GM23338 (cell line): ENCODE measurements at regions not wholly inside any gene's neighbourhood (a gene's known extent, or its start where the extent isn't known, plus 50 kb on each side); places are given as distances from the start of the nearest gene placed in this dataset.

Experiments
- ATAC-seq: fragments of 200-7000 bp; cut with Tn5 transposase; 3 replicates; pipeline ENCODE4 v1.9.1; 2020
- DNase-seq: peaks from one replicate; pipeline ENCODE4 v3.0.0-alpha.2; 2015; ENCODE audit warnings: low spot score
- H2AFZ ChIP-seq: fragments of 200-600 bp; sonication (generic); 2 replicates; pipeline ENCODE4 v1.8.0; 2016; ENCODE audit warnings: antibody characterized with exemption, mild to moderate bottlenecking, moderate library complexity
- H3F3A ChIP-seq: fragments of 200-600 bp; sonication (generic); replicated peaks from 2 replicates; pipeline ENCODE4 v1.8.0; 2017; ENCODE audit warnings: antibody characterized with exemption, mixed run types, low read depth
- H3K27ac ChIP-seq: fragments of 200-600 bp; sonication (generic); 2 replicates; pipeline ENCODE4 v1.6.1; 2016; ENCODE audit warnings: low read depth
- H3K27me3 ChIP-seq: fragments of 200-600 bp; sonication (generic); 2 replicates; pipeline ENCODE4 v1.8.0; 2016; ENCODE audit warnings: mild to moderate bottlenecking, mixed run types, moderate library complexity; ENCODE audit not compliant: insufficient read depth
- H3K36me3 ChIP-seq: fragments of 200-600 bp; sonication (generic); 2 replicates; pipeline ENCODE4 v1.8.0; 2016; ENCODE audit warnings: mild to moderate bottlenecking; ENCODE audit not compliant: insufficient read depth
- H3K4me1 ChIP-seq: fragments of 200-600 bp; sonication (generic); 2 replicates; pipeline ENCODE4 v1.8.0; 2016; ENCODE audit warnings: mild to moderate bottlenecking, moderate library complexity; ENCODE audit not compliant: insufficient read depth
- H3K4me2 ChIP-seq: fragments of 200-600 bp; sonication (generic); 2 replicates; pipeline ENCODE4 v1.7.1; 2017; ENCODE audit warnings: mixed run types
- H3K4me3 ChIP-seq: fragments of 200-600 bp; sonication (generic); 2 replicates; pipeline ENCODE4 v1.6.1; 2016; ENCODE audit warnings: mixed run types
- H3K79me2 ChIP-seq: fragments of 200-600 bp; sonication (generic); replicated peaks from 2 replicates; pipeline ENCODE4 v1.8.0; 2017; ENCODE audit warnings: mild to moderate bottlenecking; ENCODE audit not compliant: insufficient read depth
- H3K9me2 ChIP-seq: fragments of 200-600 bp; sonication (generic); 2 replicates; pipeline ENCODE4 v1.8.0; 2017; ENCODE audit not compliant: insufficient read depth
- H4K20me1 ChIP-seq: fragments of 200-600 bp; sonication (generic); replicated peaks from 2 replicates; pipeline ENCODE4 v1.8.0; 2017; ENCODE audit warnings: mild to moderate bottlenecking; ENCODE audit not compliant: insufficient read depth
- H3K27ac Mint-ChIP-seq: 2 replicates; pipeline ENCODE4 v1.8.0; 2020; ENCODE audit warnings: inconsistent platforms, mild to moderate bottlenecking, moderate library complexity, mixed read lengths
- H3K27me3 Mint-ChIP-seq: 3 replicates; pipeline ENCODE4 v1.8.0; 2022; ENCODE audit warnings: low read depth, mild to moderate bottlenecking, moderate library complexity, mixed read lengths, inconsistent platforms; ENCODE audit not compliant: insufficient read depth, poor library complexity
- H3K36me3 Mint-ChIP-seq: 3 replicates; pipeline ENCODE4 v1.8.0; 2021; ENCODE audit warnings: low read depth, mild to moderate bottlenecking, inconsistent platforms, moderate library complexity, mixed read lengths
- H3K4me1 Mint-ChIP-seq: 3 replicates; pipeline ENCODE4 v1.8.0; 2020; ENCODE audit warnings: mild to moderate bottlenecking, inconsistent platforms, mixed read lengths
- H3K4me3 Mint-ChIP-seq: 3 replicates; pipeline ENCODE4 v1.8.0; 2021; ENCODE audit warnings: moderate library complexity, mild to moderate bottlenecking, inconsistent platforms, mixed read lengths
- H3K9me3 Mint-ChIP-seq: 3 replicates; pipeline ENCODE4 v1.8.0; 2020; ENCODE audit warnings: moderate library complexity, mild to moderate bottlenecking, inconsistent platforms, mixed read lengths
- CREB1 ChIP-seq: fragments of 250-450 bp; sonication (Bioruptor Pico); IDR thresholded peaks from 2 replicates; pipeline ENCODE4 v1.5.0; 2020; ENCODE audit warnings: low read depth, mild to moderate bottlenecking, moderate library complexity
- EZH2 ChIP-seq: fragments of 200-600 bp; sonication (generic); IDR thresholded peaks from one replicate; pipeline ENCODE4 v1.8.0; 2017; ENCODE audit warnings: antibody characterized with exemption, mild to moderate bottlenecking, low read depth; ENCODE audit not compliant: unreplicated experiment
- EZH2phosphoT487 ChIP-seq: fragments of 200-600 bp; sonication (generic); IDR thresholded peaks from one replicate; pipeline ENCODE4 v1.8.1; 2018; ENCODE audit warnings: antibody characterized with exemption; ENCODE audit not compliant: unreplicated experiment
- JUNB ChIP-seq: IDR thresholded peaks from one replicate; pipeline ENCODE4 v1.6.1; 2016; ENCODE audit warnings: antibody characterized with exemption; ENCODE audit not compliant: unreplicated experiment
- ZNF114 ChIP-seq: fragments of 250-450 bp; sonication (Bioruptor Pico); IDR thresholded peaks from 2 replicates; pipeline ENCODE4 v1.5.0; 2020; ENCODE audit warnings: mild to moderate bottlenecking, moderate library complexity
- TF ChIP-seq, protein P1 (sequence below): fragments of 250-450 bp; sonication (Bioruptor Pico); IDR thresholded peaks from 2 replicates; pipeline ENCODE4 v1.5.0; 2020; ENCODE audit warnings: mild to moderate bottlenecking, moderate library complexity
- TF ChIP-seq, protein P2 (sequence below): IDR thresholded peaks from 2 replicates; pipeline ENCODE4 v1.6.1; 2016; ENCODE audit warnings: antibody characterized with exemption

DNA sequence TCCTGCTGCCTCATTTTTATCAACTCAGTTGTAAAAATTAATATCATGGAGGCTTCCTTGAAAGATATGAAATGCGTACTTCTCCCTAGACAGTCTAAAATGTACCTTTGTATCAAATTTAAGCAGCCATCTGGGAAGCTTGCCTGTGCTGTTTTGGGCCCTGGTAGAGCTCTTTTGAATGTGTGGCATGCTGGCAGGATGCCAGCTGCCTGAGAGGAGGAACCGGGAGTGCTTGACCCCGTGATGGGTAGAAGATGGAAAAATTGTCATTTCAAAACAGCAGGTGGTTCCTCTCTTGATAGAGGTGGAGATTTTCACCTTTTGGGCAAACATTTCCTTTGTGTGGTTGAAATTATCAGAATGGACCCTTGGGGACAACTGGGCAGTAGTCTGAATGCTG is 245.3 kb downstream of the RPLP1 start (continued):
- TF ChIP-seq, protein P1, sequence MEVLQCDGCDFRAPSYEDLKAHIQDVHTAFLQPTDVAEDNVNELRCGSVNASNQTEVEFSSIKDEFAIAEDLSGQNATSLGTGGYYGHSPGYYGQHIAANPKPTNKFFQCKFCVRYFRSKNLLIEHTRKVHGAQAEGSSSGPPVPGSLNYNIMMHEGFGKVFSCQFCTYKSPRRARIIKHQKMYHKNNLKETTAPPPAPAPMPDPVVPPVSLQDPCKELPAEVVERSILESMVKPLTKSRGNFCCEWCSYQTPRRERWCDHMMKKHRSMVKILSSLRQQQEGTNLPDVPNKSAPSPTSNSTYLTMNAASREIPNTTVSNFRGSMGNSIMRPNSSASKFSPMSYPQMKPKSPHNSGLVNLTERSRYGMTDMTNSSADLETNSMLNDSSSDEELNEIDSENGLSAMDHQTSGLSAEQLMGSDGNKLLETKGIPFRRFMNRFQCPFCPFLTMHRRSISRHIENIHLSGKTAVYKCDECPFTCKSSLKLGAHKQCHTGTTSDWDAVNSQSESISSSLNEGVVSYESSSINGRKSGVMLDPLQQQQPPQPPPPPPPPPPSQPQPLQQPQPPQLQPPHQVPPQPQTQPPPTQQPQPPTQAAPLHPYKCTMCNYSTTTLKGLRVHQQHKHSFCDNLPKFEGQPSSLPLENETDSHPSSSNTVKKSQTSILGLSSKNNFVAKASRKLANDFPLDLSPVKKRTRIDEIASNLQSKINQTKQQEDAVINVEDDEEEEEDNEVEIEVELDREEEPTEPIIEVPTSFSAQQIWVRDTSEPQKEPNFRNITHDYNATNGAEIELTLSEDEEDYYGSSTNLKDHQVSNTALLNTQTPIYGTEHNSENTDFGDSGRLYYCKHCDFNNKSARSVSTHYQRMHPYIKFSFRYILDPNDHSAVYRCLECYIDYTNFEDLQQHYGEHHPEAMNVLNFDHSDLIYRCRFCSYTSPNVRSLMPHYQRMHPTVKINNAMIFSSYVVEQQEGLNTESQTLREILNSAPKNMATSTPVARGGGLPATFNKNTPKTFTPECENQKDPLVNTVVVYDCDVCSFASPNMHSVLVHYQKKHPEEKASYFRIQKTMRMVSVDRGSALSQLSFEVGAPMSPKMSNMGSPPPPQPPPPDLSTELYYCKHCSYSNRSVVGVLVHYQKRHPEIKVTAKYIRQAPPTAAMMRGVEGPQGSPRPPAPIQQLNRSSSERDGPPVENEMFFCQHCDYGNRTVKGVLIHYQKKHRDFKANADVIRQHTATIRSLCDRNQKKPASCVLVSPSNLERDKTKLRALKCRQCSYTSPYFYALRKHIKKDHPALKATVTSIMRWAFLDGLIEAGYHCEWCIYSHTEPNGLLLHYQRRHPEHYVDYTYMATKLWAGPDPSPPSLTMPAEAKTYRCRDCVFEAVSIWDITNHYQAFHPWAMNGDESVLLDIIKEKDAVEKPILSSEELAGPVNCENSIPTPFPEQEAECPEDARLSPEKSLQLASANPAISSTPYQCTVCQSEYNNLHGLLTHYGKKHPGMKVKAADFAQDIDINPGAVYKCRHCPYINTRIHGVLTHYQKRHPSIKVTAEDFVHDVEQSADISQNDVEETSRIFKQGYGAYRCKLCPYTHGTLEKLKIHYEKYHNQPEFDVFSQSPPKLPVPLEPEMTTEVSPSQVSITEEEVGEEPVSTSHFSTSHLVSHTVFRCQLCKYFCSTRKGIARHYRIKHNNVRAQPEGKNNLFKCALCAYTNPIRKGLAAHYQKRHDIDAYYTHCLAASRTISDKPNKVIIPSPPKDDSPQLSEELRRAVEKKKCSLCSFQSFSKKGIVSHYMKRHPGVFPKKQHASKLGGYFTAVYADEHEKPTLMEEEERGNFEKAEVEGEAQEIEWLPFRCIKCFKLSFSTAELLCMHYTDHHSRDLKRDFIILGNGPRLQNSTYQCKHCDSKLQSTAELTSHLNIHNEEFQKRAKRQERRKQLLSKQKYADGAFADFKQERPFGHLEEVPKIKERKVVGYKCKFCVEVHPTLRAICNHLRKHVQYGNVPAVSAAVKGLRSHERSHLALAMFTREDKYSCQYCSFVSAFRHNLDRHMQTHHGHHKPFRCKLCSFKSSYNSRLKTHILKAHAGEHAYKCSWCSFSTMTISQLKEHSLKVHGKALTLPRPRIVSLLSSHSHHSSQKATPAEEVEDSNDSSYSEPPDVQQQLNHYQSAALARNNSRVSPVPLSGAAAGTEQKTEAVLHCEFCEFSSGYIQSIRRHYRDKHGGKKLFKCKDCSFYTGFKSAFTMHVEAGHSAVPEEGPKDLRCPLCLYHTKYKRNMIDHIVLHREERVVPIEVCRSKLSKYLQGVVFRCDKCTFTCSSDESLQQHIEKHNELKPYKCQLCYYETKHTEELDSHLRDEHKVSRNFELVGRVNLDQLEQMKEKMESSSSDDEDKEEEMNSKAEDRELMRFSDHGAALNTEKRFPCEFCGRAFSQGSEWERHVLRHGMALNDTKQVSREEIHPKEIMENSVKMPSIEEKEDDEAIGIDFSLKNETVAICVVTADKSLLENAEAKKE (CRISPR knock-in tag), result no peak
- TF ChIP-seq CREB1 (CRISPR knock-in tag), result no peak

DNA sequence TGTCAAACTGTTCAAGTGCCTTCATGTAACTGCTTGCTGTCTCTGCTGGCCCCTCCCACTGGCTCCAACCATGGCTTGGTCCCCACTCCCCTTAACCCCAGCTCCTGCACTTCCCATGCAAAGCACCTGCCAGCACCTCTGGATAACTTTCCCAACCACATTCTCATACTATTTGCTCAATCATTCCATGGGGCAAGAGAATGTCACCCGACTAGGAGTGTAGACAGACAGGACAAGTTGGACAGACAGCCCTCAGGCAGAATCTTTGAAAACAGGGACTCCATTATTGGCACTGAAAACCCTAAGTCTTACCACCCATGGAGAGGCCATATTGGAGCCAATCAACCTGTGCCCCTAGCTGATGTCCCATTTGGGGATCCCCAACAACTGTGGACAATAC is 246.5 kb downstream of the RPLP1 start:
- no peak for ATAC-seq
- no peak overlapping the region for H3K4me3 Mint-ChIP-seq
- no peaks in the 10 kb centered on the region for H3K9me2 ChIP-seq
- H3K4me1 ChIP-seq, result no peaks in the 10 kb centered on the region
- DNase-seq, result no peak
- H3K27me3 ChIP-seq, result no peaks in the 10 kb centered on the region
- H4K20me1 ChIP-seq, result no peaks in the 10 kb centered on the region
- no peak overlapping the region for H2AFZ ChIP-seq
- H3K27ac Mint-ChIP-seq, result no peak overlapping the region
- peaks cover under 1% of the 10 kb centered on the region for H3K27me3 Mint-ChIP-seq
- no peaks in the 10 kb centered on the region for H3K36me3 Mint-ChIP-seq
- H3K4me1 Mint-ChIP-seq, result peaks cover 4% of the 10 kb centered on the region; the same call in 1 of the 3 replicates
- H3F3A ChIP-seq, result no peaks in the 10 kb centered on the region
- H3K4me3 ChIP-seq, result no peak overlapping the region
- no peak overlapping the region for H3K27ac ChIP-seq
- H3K9me3 Mint-ChIP-seq, result no peaks in the 10 kb centered on the region; the same call in 2 of the 3 replicates
- no peaks in the 10 kb centered on the region for H3K36me3 ChIP-seq
- H3K4me2 ChIP-seq, result no peak overlapping the region
- H3K79me2 ChIP-seq, result no peaks in the 10 kb centered on the region
- TF ChIP-seq, protein P2, sequence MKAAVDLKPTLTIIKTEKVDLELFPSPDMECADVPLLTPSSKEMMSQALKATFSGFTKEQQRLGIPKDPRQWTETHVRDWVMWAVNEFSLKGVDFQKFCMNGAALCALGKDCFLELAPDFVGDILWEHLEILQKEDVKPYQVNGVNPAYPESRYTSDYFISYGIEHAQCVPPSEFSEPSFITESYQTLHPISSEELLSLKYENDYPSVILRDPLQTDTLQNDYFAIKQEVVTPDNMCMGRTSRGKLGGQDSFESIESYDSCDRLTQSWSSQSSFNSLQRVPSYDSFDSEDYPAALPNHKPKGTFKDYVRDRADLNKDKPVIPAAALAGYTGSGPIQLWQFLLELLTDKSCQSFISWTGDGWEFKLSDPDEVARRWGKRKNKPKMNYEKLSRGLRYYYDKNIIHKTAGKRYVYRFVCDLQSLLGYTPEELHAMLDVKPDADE, result no peak
- TF ChIP-seq ZNF114 (CRISPR knock-in tag), result no peak
- TF ChIP-seq EZH2, result no peak
- TF ChIP-seq, protein P1 (CRISPR knock-in tag), result no peak
- TF ChIP-seq JUNB, result no peak
- no peak for TF ChIP-seq EZH2phosphoT487
